ENCODE measurements at regions not wholly inside any gene's neighbourhood (a gene's known extent, or its start where the extent isn't known, plus 50 kb on each side); places are given as distances from the start of the nearest gene placed in this dataset.
"Not testable (repeated sequence)": the region's sequence is repeated elsewhere in the genome, so short reads cannot be mapped to it uniquely, and the experiment has no call there.

GRCh38 chr3:40908612-40909011 is 290.7 kb upstream of the CTNNB1 start:
- ATAC-seq, result no peak

DNA sequence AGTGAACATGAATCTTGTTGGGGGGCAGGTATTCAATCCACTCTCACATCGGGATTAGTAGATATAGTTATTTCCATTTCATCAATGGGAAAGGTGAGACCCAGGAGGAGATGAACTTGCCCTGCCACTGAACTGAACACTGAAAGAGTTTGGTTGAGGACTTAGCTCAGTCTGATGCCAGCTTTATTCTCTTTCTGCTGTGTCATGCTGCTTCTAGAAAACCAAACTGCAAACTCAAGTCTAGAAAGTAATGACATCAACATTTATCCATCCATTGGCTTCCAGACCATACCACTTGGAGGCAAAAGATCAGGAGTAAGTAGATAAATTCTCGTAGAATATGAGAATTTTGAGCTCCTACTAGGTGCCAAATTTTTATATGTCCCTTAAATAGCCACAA is 288.0 kb upstream of the CTNNB1 start:
- ATAC-seq, result no peak

DNA sequence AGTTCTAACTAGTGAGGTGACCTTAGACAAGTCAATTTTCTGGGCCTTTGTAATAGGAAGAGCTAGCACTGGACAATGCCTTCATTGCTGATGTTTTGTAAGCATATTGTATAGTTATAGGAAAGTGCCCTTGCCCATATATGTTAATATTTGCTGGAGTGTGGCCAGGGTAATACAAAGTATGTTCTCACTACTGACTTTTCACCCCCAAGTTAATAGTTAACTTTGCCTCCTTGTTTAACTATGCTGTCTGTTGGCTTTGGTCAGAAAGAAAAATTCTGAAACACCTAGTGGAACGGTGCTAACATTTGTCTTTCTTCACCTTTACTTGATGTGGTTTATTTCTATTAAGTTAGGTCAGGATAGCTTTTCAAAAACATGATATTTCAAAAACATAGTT is 287.4 kb upstream of the CTNNB1 start:
- no peak for ATAC-seq

- ATAC-seq, result no peak
Observed at GRCh38 chr3:40912461-40912860, 286.8 kb upstream of the CTNNB1 start.

GRCh38 chr3:40913192-40913591 is 286.1 kb upstream of the CTNNB1 start:
- no peak for ATAC-seq

DNA sequence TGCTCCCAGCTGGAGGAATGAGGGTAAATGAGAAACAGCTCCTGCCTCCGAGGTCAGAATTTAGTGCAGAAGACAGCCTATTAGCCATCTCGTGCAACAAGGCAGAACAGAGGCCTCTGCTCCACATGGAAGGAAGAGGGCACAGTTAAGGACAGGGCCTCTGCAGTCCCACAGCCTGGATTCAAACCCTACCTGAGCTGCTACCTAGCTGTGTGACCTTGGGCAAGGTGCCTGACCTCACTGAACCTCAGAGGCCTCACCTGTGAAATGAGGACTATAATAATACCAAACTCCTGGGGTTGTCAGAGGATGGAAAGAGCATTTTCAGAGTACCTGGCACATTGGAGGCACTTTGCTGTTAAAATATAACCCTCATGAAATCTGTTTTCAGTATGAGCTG is 285.7 kb upstream of the CTNNB1 start:
- no peak for ATAC-seq

DNA sequence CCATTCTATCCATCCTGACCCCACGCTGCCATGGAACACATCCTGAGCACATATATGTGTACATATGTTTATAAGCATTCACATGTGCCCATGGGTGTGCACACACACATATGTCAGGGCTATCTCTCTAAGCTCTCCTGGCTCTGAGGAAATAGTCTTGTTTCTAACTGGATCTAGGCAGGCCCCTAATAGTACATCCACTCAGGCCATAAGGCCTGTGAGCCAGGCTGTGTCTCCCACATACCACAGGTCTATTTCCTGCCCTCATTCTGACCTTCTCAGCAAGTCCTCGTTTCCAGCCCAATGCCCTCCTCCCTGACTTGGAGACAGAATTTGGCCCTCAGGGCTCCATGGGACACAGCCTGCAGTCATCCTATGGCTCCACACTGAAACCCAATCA is 284.8 kb upstream of the CTNNB1 start:
- ATAC-seq, result no peak

DNA sequence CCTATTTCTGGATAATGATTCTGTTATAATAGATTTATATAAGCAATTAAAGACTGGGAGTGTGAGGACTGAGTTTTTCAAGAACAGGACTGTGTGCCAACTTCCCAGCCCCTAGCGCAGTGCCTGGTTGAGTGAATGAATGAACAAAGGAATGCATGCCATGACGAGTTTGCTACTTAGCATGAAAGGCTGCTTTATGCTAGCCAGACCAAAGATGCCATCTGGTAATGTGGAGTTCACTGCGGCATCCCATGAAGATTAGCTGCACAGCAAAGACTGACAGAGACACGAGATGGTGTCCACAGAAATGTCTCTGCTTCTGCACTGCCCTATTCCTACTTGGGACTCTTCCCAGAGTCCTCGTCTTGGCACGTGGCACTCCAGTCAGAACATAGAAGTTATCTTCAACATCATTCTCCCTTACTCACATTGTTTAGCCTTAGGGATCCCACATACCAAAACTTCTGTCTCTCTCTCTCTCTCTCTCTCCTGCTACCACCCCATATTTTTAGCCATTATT is 283.9 kb upstream of the CTNNB1 start:
- ATAC-seq, result no peak

- ATAC-seq, result no peak
Observed at GRCh38 chr3:40920041-40920440, 279.3 kb upstream of the CTNNB1 start.

GRCh38 chr3:40921251-40921650 is 278.1 kb upstream of the CTNNB1 start:
- no peak for ATAC-seq

DNA sequence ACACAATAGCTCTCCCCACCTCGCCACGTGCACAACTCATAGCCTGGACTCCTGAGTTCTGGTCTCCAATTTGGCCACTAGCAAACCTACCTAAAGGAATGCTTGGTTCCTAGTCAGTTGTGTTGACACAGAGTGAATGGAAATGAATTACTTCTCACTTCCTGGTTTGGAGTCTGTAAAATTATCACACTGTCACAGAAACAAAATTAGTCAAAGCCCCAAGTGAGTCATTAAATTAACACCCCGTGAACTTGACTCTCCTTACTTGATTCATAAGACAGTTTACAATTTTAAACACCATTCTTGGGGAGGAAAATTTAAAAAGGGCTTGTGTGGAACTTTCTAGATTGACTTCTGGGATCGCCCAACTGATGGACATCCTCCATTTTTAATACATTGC is 276.2 kb upstream of the CTNNB1 start:
- peak; percentile 53 to 75 for ATAC-seq

DNA sequence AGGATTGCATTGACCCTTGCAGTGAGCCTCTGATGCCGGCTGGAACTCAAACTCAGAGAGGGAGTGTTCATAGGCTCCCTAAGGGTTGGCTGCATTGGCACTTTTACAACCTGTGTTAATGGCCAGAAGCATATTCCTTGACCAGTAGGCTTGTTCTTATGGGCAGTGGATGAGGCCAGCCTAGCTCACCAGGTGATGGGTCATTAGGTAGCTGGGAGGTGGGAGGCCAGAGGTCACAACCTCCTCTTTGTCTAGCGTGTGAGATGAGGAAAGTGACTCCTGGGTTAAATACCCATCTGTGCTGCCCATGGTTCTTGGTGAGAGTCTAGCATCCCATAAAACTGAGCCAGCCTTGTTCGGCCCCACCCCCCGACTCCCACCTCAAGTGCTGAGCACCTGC is 275.7 kb upstream of the CTNNB1 start:
- no peak for ATAC-seq

DNA sequence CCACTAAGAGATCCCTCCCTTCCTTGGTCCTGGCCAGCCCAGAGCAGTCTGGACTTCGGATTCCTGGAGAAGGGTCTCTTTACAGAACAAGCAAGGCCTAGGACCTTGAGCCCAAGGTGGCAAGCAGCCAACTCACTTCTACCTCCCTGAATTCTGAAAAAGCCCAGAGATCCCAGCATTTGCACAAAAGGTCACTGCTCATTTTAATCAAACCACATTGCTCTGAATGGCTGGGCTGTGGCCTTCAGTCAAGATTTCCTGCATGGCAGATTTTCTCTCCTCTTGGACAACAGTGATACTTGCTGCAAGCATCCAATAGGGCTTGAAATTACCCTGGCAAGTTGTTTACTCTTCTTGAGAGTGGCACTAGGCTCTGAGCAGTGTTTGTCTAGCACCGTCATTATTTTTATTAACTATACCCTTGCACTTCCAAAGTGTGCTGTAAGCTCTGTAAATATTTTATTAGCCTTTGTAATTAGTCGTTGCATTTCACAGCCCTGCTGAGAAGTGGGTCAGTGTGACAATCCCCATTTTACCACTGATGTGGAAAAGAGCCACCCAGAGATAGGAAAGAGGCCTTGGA is 274.7 kb upstream of the CTNNB1 start:
- ATAC-seq, result no peak

DNA sequence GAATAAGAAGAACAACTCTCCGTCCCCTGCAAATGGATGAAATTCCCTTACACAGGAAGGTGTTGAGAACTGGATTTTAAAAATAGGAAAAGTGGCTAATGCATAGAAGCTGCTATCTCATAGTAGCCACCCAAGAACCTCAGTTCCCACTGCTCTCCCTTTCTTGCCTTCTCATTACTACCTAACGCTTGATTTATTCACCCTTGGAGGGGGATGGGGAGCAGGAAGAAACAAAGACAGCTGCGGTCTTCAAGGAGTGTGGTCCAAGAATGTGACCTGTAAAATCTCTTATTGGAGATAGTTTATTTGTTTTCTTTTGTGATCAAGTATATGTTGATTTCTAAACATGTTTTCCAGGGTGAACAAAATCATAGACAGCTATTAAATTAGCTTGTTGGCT is 274.1 kb upstream of the CTNNB1 start:
- no peak for ATAC-seq

- ATAC-seq, result no peak
Observed at GRCh38 chr3:40930131-40930538, 269.2 kb upstream of the CTNNB1 start.

- ATAC-seq, result no peak
Observed at GRCh38 chr3:40930756-40931155, 268.5 kb upstream of the CTNNB1 start.

- ATAC-seq, result no peak
Observed at GRCh38 chr3:40938591-40938990, 260.7 kb upstream of the CTNNB1 start.

DNA sequence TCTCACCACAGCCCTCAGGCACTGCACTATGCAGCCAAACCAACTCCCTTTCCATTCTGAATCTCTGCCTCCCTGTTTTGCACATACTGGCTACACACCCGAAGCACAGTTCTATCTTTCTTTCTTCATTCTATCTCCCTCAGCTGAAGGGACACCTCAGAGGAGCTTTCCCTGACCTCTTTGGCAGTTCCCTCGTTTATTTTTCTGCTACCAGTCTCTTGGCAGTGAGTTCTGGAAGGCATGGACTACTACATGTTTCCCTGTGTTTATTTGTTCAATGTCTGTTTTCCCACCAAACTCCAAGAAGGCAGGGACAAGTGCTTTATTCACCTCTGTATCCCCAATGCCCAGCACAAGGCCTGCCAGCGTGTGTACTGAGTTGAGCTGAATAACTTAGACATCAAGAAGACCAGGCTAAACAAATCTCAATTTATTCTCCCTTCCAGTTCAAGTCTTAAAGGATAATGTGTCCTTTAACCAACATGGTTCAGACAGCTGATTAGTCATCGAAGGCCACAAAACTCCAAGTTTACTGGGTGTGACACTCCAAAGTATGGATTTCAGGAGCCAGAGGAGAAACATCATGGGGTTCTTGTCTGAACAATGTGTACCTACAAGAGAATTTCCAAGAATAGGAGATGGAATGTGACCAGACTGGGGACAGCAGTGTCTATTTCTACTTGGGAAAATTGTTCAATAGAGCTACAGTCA is 260.1 kb upstream of the CTNNB1 start:
- ATAC-seq, result no peak

DNA sequence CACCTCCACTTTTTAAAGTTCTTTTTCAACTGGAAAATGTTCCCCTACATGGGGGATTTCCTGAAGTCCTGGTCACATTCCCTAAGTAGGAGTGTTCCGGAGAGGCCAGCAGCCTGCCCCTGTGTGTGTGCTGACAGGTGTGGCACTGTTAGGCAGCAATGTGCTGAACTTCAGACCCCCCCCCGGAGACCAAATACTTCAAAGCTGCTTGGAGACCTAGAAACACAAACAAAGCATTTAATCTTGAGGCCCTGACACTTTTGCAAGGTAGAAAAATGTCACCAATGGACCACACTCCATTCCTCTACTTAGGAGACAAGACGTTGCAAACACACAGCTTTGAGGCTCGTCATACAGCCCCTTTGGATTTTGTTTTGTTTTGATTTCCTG is 259.6 kb upstream of the CTNNB1 start:
- no peak for ATAC-seq

- no peak for ATAC-seq
Observed at GRCh38 chr3:40940651-40941050, 258.7 kb upstream of the CTNNB1 start.

DNA sequence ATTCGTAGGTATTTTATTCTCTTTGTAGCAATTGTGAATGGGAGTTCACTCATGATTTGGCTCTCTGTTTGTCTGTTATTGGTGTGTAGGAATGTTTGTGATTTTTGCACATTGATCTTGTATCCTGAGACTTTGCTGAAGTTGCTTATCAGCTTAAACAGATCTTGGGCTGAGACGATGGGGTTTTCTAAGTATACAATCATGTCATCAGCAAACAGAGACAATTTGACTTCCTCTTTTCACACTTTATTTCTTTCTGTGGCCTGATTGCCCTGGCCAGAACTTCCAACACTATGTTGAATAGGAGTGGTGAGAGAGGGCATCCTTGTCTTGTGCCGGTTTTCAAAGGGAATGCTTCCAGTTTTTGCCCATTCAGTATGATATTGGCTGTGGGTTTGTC is 252.3 kb upstream of the CTNNB1 start:
- not testable (repeated sequence) for ATAC-seq

GRCh38 chr3:40949347-40949746 is 250.0 kb upstream of the CTNNB1 start:
- not testable (repeated sequence) for ATAC-seq

GRCh38 chr3:40951636-40952035 is 247.7 kb upstream of the CTNNB1 start:
- no peak for ATAC-seq

GRCh38 chr3:40961104-40961857 is 238.0 kb upstream of the CTNNB1 start:
- ATAC-seq, result peak; percentile 71 to 78
